ENCODE measurements at regions not wholly inside any gene's neighbourhood (a gene's known extent, or its start where the extent isn't known, plus 50 kb on each side); places are given as distances from the start of the nearest gene placed in this dataset.

DNA sequence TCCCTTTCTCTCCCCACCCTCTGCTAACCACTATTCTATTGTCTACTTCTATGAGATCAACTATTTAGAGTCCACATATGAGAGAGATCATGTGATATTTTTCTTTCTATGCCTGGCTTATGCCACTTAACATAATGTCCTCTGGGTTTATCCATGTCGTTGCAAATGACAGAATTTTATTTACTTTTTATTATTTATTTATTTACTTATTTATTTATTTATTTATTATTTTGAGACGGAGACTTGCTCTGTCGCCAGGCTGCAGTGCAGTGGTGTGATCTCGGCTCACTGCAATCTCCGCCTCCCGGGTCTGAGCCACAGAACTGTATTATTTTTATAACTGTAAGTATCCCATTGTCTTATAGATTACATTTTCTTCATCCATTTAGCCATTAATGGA lies 443.4 kb upstream of the CDH19 start:
- TF ChIP-seq, protein P1, sequence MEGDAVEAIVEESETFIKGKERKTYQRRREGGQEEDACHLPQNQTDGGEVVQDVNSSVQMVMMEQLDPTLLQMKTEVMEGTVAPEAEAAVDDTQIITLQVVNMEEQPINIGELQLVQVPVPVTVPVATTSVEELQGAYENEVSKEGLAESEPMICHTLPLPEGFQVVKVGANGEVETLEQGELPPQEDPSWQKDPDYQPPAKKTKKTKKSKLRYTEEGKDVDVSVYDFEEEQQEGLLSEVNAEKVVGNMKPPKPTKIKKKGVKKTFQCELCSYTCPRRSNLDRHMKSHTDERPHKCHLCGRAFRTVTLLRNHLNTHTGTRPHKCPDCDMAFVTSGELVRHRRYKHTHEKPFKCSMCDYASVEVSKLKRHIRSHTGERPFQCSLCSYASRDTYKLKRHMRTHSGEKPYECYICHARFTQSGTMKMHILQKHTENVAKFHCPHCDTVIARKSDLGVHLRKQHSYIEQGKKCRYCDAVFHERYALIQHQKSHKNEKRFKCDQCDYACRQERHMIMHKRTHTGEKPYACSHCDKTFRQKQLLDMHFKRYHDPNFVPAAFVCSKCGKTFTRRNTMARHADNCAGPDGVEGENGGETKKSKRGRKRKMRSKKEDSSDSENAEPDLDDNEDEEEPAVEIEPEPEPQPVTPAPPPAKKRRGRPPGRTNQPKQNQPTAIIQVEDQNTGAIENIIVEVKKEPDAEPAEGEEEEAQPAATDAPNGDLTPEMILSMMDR (IDR thresholded peaks at IDR 0.05): no peak
- H3K27ac ChIP-seq: no peak overlapping the region

DNA sequence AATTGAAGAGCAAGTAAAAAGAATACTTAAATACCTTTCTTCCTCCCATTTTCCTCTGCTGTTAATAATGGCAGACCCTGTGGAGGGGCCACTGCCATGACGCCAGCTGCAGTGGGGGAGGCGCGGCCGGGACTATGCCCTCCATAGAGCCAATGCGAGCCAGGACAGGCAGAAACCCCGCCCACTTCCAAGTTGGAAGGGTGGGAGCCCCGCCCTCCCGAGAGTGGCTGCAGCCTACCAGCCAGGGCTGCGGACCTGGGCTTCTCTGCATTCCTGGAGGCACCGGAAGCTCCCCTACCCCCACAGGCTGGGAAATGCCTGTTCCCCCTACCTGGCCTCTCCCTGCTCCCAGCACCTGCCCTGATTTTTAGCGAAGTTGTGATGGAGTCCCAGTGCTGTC lies 439.4 kb upstream of the CDH19 start:
- Histone ChIP-seq H3K27me3 (no peaks in the 10 kb centered on the region), H3K9me3 (no peaks in the 10 kb centered on the region), H3K4me3 (ENCODE audit: low read depth in 1 of 2, low read length in 1 of 2) (no peak overlapping the region), H3K36me3 (no peaks in the 10 kb centered on the region), H3K4me1 (ENCODE audit: control insufficient read depth in 1 of 2, insufficient read depth in 1 of 2, low read depth in 1 of 2, low read length in 1 of 2) (no peaks in the 10 kb centered on the region), H3K27ac (no peak overlapping the region)
- TF ChIP-seq, protein P1 (IDR thresholded peaks at IDR 0.05): no peak

More for the DNA sequence above, 443.4 kb upstream of the CDH19 start:
- Histone ChIP-seq H3K4me3 (ENCODE audit: low read depth in 1 of 2, low read length in 1 of 2) (no peak overlapping the region), H3K9me3 (no peaks in the 10 kb centered on the region), H3K36me3 (no peaks in the 10 kb centered on the region), H3K27me3 (no peaks in the 10 kb centered on the region), H3K4me1 (ENCODE audit: control insufficient read depth in 1 of 2, insufficient read depth in 1 of 2, low read depth in 1 of 2, low read length in 1 of 2) (no peaks in the 10 kb centered on the region)

DNA sequence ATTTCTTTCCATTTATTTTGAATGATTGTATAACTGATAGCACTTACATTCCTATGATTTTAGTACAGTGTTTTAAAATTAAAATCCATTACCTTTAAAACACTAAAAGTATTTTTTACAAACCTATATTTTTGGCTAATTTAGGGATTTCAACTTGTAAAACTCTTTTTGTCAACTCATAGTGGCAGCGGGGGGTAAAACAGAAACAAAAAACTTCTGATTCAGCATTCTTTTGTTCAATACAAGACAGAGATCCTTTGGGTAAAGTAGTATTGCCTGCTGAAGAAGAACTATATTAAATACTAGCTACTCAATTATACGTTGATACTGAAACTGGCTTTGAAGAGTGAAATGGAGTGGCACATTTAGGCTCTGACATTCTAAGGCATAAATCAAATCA lies 437.4 kb upstream of the CDH19 start:
- Histone ChIP-seq H3K4me1 (ENCODE audit: control insufficient read depth in 1 of 2, insufficient read depth in 1 of 2, low read depth in 1 of 2, low read length in 1 of 2) (no peaks in the 10 kb centered on the region), H3K9me3 (no peaks in the 10 kb centered on the region), H3K36me3 (no peaks in the 10 kb centered on the region), H3K27me3 (no peaks in the 10 kb centered on the region), H3K4me3 (ENCODE audit: low read depth in 1 of 2, low read length in 1 of 2) (no peak overlapping the region), H3K27ac (no peak overlapping the region)
- TF ChIP-seq, protein P1 (IDR thresholded peaks at IDR 0.05): no peak

DNA sequence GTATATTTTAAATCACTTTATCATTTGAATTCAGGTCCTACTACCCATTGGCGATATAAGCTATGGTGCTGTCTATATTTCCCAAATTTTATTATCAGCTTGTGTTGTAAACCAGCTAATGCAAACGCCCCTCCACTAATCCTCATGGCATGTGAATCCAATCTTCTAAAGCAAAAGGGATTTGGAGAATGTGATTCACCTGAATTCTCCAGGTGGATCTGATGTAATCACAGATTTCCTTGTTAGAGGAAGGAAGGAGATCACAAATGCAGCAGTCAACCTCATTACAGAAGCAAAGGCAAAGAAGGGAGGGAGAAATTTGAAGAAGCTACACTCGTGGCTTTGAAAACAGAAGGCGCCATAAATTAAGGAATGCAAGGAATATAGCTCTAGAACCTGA lies 431.1 kb upstream of the CDH19 start:
- Histone ChIP-seq H3K9me3 (no peaks in the 10 kb centered on the region), H3K4me3 (ENCODE audit: low read depth in 1 of 2, low read length in 1 of 2) (no peak overlapping the region), H3K36me3 (no peaks in the 10 kb centered on the region), H3K4me1 (ENCODE audit: control insufficient read depth in 1 of 2, insufficient read depth in 1 of 2, low read depth in 1 of 2, low read length in 1 of 2) (no peaks in the 10 kb centered on the region), H3K27ac (no peak overlapping the region), H3K27me3 (no peaks in the 10 kb centered on the region)
- TF ChIP-seq, protein P1 (IDR thresholded peaks at IDR 0.05): no peak

DNA sequence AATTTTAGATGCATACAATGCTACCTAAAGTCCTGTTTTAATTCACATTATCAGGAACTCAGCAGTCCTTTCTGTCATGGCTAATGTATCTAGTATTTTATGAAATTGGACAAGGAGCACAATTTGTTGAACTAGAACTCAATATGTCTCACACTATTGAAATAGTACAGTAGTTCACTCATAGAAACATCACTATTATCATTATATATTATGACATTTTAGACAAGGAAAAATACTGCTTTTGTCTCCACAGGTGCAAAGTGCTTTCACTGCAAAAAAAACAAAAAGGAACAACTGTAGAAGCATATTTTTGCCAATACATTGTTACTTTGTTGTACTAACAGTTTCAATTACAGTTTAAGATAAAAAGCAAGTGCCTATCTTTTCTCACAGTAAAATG lies 419.2 kb upstream of the CDH19 start:
- H3K9me3 ChIP-seq: no peaks in the 10 kb centered on the region
- no peaks in the 10 kb centered on the region for H3K36me3 ChIP-seq
- TF ChIP-seq, protein P1 (IDR thresholded peaks at IDR 0.05): no peak
- no peak overlapping the region for H3K4me3 ChIP-seq (ENCODE audit: low read depth in 1 of 2, low read length in 1 of 2)
- H3K27ac ChIP-seq: no peak overlapping the region
- no peaks in the 10 kb centered on the region for H3K27me3 ChIP-seq
- H3K4me1 ChIP-seq (ENCODE audit: control insufficient read depth in 1 of 2, insufficient read depth in 1 of 2, low read depth in 1 of 2, low read length in 1 of 2): no peaks in the 10 kb centered on the region

DNA sequence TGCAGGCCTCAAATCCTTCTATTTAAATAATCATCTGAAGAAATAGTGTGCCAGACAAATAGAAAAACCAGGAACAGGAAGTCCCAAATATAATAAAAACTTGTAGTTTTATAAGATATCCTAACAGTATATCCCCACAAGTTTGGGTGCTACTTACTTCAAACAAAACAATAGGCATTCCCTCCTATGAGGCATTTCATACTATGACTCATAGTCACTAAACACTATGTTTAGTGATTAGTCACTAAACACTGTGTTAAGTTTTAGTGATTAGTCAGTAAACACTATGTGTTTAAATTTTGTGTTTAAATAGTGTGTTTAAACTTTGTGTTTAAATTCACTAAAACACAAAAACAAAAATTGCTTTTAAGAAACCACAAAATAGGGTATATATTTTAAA lies 407.0 kb upstream of the CDH19 start:
- TF ChIP-seq, protein P1 (IDR thresholded peaks at IDR 0.05): no peak
- Histone ChIP-seq H3K4me3 (ENCODE audit: low read depth in 1 of 2, low read length in 1 of 2) (no peak overlapping the region), H3K36me3 (no peaks in the 10 kb centered on the region), H3K27me3 (no peaks in the 10 kb centered on the region), H3K4me1 (ENCODE audit: control insufficient read depth in 1 of 2, insufficient read depth in 1 of 2, low read depth in 1 of 2, low read length in 1 of 2) (no peaks in the 10 kb centered on the region), H3K27ac (no peak overlapping the region), H3K9me3 (no peaks in the 10 kb centered on the region)

Measured in neutrophil (primary cell).